WERI-Rb-1 (cell line): ENCODE measurements at regions not wholly inside any gene's neighbourhood (a gene's known extent, or its start where the extent isn't known, plus 50 kb on each side); places are given as distances from the start of the nearest gene placed in this dataset.

Experiments used
- DNase-seq: peaks from one replicate; pipeline ENCODE4 v3.0.0-alpha.2; 2020
- H3K27ac ChIP-seq: fragments of 250-450 bp; sonication (Bioruptor Pico); 2 replicates; pipeline ENCODE4 v1.5.1; 2020; ENCODE audit warnings: mild to moderate bottlenecking, moderate library complexity
- H3K27me3 ChIP-seq: fragments of 250-450 bp; sonication (Bioruptor Pico); 2 replicates; pipeline ENCODE4 v1.5.1; 2021; ENCODE audit warnings: mild to moderate bottlenecking, low read depth, moderate library complexity; ENCODE audit not compliant: insufficient read depth, severe bottlenecking
- H3K36me3 ChIP-seq: fragments of 250-450 bp; sonication (Bioruptor Pico); 2 replicates; pipeline ENCODE4 v1.5.1; 2020; ENCODE audit warnings: mild to moderate bottlenecking, moderate library complexity
- H3K4me3 ChIP-seq: 2 replicates; pipeline ENCODE4 v1.5.1; 2011; ENCODE audit warnings: low read depth, mild to moderate bottlenecking, control low read depth, low read length
- H3K9me3 ChIP-seq: fragments of 250-450 bp; sonication (Bioruptor Pico); 2 replicates; pipeline ENCODE4 v1.5.1; 2021; ENCODE audit warnings: mild to moderate bottlenecking, moderate library complexity; ENCODE audit not compliant: severe bottlenecking
- TF ChIP-seq, protein P1 (sequence below): IDR thresholded peaks from 2 replicates; pipeline ENCODE4 v1.5.1; 2011; ENCODE audit warnings: low read depth, mild to moderate bottlenecking, control low read depth, inconsistent platforms, low read length

DNA sequence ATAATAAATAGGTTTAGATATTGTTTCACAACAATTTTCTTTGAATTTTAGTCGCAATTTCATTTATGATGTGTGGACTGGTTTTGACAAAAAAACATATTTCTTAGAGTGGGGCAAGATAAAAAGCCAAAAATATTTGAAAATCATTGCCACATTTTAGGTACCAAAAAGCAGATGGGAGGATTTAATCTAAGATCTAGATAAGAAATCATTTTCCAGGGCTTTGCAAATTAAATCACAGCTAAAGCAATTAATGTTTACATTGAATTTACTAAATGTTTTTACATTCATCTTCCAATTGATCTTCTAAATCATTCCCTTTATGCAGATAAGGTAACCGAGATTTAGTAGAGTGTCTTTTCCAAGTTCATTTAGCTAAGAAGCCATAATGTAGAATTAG is 1386.0 kb upstream of the TENM4 start:
- no peaks in the 10 kb centered on the region for H3K9me3 ChIP-seq
- DNase-seq = no peak
- H3K27me3 ChIP-seq = peaks cover 4% of the 10 kb centered on the region
- H3K36me3 ChIP-seq = no peaks in the 10 kb centered on the region
- no peak overlapping the region for H3K27ac ChIP-seq
- H3K4me3 ChIP-seq = no peak overlapping the region
- TF ChIP-seq, protein P1, sequence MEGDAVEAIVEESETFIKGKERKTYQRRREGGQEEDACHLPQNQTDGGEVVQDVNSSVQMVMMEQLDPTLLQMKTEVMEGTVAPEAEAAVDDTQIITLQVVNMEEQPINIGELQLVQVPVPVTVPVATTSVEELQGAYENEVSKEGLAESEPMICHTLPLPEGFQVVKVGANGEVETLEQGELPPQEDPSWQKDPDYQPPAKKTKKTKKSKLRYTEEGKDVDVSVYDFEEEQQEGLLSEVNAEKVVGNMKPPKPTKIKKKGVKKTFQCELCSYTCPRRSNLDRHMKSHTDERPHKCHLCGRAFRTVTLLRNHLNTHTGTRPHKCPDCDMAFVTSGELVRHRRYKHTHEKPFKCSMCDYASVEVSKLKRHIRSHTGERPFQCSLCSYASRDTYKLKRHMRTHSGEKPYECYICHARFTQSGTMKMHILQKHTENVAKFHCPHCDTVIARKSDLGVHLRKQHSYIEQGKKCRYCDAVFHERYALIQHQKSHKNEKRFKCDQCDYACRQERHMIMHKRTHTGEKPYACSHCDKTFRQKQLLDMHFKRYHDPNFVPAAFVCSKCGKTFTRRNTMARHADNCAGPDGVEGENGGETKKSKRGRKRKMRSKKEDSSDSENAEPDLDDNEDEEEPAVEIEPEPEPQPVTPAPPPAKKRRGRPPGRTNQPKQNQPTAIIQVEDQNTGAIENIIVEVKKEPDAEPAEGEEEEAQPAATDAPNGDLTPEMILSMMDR = no peak

DNA sequence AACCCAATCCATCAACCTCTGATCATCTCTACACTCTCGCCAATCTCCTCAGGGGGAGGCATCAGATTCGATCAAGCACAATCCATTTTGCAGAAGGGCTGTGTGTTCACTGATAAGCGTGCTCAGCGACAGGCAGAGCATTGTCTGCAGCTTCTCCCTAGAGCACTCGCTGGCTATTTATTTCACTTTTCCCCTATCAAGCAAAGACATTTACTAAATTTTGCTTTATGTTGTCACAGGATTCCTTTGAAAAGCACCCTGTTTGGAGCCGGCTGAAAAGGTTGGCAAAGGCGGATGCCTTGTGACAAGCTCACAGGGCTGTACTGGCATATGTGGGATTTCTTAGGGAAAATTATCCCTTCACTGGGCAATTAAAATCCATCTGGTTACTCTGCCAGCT is 1381.5 kb upstream of the TENM4 start:
- Histone ChIP-seq H3K9me3 (no peaks in the 10 kb centered on the region), H3K4me3 (no peak overlapping the region), H3K36me3 (no peaks in the 10 kb centered on the region), H3K27me3 (no peaks in the 10 kb centered on the region), H3K27ac (no peak overlapping the region)
- TF ChIP-seq, protein P1 = no peak
- no peak for DNase-seq

DNA sequence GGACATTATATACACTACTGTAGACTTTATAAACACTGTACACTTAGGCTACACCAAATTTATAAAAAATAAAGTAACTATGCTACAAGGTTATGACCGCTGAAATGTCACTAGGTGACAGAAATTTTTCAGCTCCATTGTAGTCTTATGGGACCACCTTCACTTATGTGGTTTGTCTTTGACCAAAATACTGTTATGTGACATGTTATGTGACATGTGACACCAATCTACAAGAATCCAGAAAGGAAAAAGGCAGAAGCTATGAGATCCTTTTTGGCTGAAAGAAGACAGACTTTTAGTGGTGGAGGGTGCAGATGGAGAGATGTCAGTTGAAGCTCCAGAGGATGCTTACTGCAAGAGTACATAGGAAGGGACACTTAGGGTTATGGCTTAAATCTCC is 1378.4 kb upstream of the TENM4 start:
- Histone ChIP-seq H3K27me3 (no peaks in the 10 kb centered on the region), H3K4me3 (no peak overlapping the region), H3K9me3 (no peaks in the 10 kb centered on the region), H3K27ac (no peak overlapping the region), H3K36me3 (no peaks in the 10 kb centered on the region)
- TF ChIP-seq, protein P1 = no peak
- DNase-seq = no peak

DNA sequence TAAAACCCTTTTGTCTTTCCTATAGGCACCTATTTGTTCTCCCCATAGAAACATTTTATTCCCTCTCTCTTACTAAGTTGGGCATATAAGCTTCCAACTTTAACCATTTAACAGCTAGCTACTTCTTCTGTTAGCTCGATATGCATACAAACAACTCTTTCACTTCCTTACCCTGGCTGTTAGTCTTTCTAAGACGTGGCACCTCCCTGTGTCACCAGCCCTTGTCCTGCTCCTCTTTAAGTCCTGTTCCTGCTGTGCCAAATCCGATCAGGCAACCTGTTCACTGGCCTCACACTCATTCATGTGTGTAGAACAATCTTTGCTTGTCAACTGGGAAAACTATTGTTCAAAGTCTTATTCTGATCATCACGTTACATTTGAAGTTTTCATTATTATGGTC is 1376.1 kb upstream of the TENM4 start:
- no peaks in the 10 kb centered on the region for H3K27me3 ChIP-seq
- DNase-seq = peak; percentile 40
- no peaks in the 10 kb centered on the region for H3K36me3 ChIP-seq
- TF ChIP-seq, protein P1 = no peak
- no peak overlapping the region for H3K27ac ChIP-seq
- H3K4me3 ChIP-seq = no peak overlapping the region
- no peaks in the 10 kb centered on the region for H3K9me3 ChIP-seq

DNA sequence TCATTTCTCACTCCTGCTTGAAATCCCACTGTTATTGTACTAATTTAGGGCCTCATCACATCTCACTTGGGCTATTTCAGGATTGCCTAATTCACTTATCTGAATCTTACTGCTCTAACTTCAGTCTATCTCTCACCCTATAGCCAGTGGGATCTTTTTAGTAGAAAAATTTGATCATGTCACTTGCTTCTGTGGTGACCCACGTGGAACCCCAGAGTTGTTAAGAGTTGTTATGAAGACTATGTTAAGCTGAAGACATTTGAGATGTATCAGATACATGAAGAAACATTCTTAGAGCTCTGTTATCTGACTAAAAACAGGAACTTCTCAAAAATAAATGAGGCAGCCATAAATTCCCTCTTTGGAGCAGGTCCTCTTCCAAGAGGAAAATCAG is 1375.6 kb upstream of the TENM4 start:
- DNase-seq = no peak
- no peak overlapping the region for H3K27ac ChIP-seq
- no peak overlapping the region for H3K4me3 ChIP-seq
- TF ChIP-seq, protein P1 = no peak
- no peaks in the 10 kb centered on the region for H3K9me3 ChIP-seq
- no peaks in the 10 kb centered on the region for H3K27me3 ChIP-seq
- H3K36me3 ChIP-seq = no peaks in the 10 kb centered on the region

DNA sequence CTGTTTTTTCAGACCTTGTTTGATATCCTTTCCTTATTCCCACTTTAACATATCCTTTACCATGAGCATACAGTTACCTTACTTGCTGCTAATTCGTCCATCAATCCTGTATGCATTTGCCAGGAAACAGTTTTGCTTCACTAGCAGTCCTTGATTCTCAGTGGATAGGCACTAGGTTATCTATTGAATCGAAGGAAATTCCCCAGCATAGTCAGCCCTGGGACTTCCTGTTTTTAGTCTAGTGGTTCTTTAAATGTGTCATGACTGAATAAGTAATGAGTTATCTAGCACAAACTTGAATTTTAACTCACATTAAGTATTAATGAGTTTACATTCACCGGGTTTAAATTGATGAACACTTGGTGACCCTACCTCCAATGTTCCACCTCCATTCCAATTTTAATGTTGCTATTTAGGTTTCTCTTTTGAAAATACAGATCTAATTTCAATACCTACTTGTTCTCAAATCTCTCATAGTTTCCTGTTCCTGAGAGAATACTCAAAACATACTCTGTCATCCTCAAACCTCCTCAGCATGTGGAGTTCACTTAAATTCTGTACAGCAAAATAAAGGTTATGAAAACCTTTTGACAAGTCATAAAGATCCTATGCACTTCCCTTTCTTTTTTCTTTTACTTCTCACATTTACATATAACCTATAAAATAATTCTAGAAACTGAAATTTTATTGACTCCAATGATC is 1375.1 kb upstream of the TENM4 start:
- no peaks in the 10 kb centered on the region for H3K36me3 ChIP-seq
- H3K9me3 ChIP-seq = no peaks in the 10 kb centered on the region
- TF ChIP-seq, protein P1 = no peak
- no peak overlapping the region for H3K4me3 ChIP-seq
- no peaks in the 10 kb centered on the region for H3K27me3 ChIP-seq
- no peak overlapping the region for H3K27ac ChIP-seq
- no peak for DNase-seq
